Liver (tissue), 3 donors: ENCODE measurements at regions not wholly inside any gene's neighbourhood (a gene's known extent, or its start where the extent isn't known, plus 50 kb on each side); places are given as distances from the start of the nearest gene placed in this dataset.

Experiments used
- CTCF ChIP-seq: fragments of 150-350 bp; IDR thresholded peaks from 2 replicates; pipeline ENCODE4 v1.5.1; 2017; ENCODE audit warnings: improper control_type of control experiment, low read depth, low read length; ENCODE audit not compliant: missing input control
- FOXA2 ChIP-seq: IDR thresholded peaks from 2 replicates; pipeline ENCODE4 v1.6.1; 2016; ENCODE audit warnings: antibody characterized with exemption
- GABPA ChIP-seq, 2 donors: IDR thresholded peaks in 1 of 2; conservative IDR thresholded peaks in 1 of 2; 2 replicates each; pipeline ENCODE4 v1.6.1; 2016; ENCODE audit warnings: antibody characterized with exemption in 2 of 2, mild to moderate bottlenecking in 1 of 2, moderate library complexity in 1 of 2
- HNF4A ChIP-seq, 2 donors: conservative IDR thresholded peaks; 2 replicates each; pipeline ENCODE4 v1.6.1; 2016; ENCODE audit warnings: antibody characterized with exemption in 2 of 2, mild to moderate bottlenecking in 2 of 2
- HNF4G ChIP-seq: IDR thresholded peaks from 2 replicates; pipeline ENCODE4 v1.6.1; 2016; ENCODE audit warnings: antibody characterized with exemption
- NR2F2 ChIP-seq: IDR thresholded peaks from 2 replicates; pipeline ENCODE4 v1.6.1; 2016; ENCODE audit warnings: antibody characterized with exemption
- RAD21 ChIP-seq, 2 donors: IDR thresholded peaks; 2 replicates each; pipeline ENCODE4 v1.6.1; 2016; ENCODE audit warnings: antibody characterized with exemption in 2 of 2, mild to moderate bottlenecking in 2 of 2
- RXRA ChIP-seq, 2 donors: IDR thresholded peaks; 2 replicates each; pipeline ENCODE4 v1.6.1; 2017 to 2018; ENCODE audit warnings: antibody characterized with exemption in 2 of 2, mild to moderate bottlenecking in 1 of 2
- TAF1 ChIP-seq: conservative IDR thresholded peaks from 2 replicates; pipeline ENCODE4 v1.6.1; 2016; ENCODE audit warnings: antibody characterized with exemption, mild to moderate bottlenecking
- YY1 ChIP-seq: IDR thresholded peaks from 2 replicates; pipeline ENCODE4 v1.6.1; 2016; ENCODE audit warnings: antibody characterized with exemption, mild to moderate bottlenecking
- ZBTB33 ChIP-seq: IDR thresholded peaks from 2 replicates; pipeline ENCODE4 v1.6.1; 2016; ENCODE audit warnings: antibody characterized with exemption
- TF ChIP-seq, protein P1 (sequence below): IDR thresholded peaks from 2 replicates; pipeline ENCODE4 v1.6.1; 2016; ENCODE audit warnings: antibody characterized with exemption
- TF ChIP-seq, protein P2 (sequence below): IDR thresholded peaks from 2 replicates; pipeline ENCODE4 v1.6.1; 2016; ENCODE audit warnings: antibody characterized with exemption, mild to moderate bottlenecking
- TF ChIP-seq, protein P3 (sequence below): IDR thresholded peaks from 2 replicates; pipeline ENCODE4 v1.6.1; 2016; ENCODE audit warnings: antibody characterized with exemption
- donor health status: healthy.
- donor health status: healthy.

DNA sequence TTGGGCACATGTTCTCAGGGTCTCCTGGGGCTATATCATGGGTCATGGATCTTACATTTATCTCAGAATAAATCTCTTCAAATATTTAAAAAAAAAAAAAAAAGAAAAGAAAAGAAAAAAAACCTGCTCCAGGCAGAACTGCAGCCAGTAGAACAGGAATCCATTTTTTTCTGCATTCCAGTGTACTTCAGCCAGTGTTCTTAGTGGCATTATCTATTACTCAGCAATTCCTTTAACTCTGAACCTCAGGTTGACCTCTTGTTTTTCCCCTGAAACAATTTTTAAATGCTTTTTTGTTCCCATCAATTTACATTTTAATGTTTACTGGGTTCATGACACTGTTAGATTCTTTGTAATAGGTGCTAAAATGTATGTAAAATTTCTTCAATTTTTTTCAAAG lies 66.7 kb upstream of the STXBP6 start:
- TF ChIP-seq CTCF: no peak
- no peak for TF ChIP-seq RAD21 (IDR thresholded peaks at IDR 0.05)
- TF ChIP-seq, protein P1, sequence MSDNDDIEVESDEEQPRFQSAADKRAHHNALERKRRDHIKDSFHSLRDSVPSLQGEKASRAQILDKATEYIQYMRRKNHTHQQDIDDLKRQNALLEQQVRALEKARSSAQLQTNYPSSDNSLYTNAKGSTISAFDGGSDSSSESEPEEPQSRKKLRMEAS: no peak
- TF ChIP-seq, protein P2, sequence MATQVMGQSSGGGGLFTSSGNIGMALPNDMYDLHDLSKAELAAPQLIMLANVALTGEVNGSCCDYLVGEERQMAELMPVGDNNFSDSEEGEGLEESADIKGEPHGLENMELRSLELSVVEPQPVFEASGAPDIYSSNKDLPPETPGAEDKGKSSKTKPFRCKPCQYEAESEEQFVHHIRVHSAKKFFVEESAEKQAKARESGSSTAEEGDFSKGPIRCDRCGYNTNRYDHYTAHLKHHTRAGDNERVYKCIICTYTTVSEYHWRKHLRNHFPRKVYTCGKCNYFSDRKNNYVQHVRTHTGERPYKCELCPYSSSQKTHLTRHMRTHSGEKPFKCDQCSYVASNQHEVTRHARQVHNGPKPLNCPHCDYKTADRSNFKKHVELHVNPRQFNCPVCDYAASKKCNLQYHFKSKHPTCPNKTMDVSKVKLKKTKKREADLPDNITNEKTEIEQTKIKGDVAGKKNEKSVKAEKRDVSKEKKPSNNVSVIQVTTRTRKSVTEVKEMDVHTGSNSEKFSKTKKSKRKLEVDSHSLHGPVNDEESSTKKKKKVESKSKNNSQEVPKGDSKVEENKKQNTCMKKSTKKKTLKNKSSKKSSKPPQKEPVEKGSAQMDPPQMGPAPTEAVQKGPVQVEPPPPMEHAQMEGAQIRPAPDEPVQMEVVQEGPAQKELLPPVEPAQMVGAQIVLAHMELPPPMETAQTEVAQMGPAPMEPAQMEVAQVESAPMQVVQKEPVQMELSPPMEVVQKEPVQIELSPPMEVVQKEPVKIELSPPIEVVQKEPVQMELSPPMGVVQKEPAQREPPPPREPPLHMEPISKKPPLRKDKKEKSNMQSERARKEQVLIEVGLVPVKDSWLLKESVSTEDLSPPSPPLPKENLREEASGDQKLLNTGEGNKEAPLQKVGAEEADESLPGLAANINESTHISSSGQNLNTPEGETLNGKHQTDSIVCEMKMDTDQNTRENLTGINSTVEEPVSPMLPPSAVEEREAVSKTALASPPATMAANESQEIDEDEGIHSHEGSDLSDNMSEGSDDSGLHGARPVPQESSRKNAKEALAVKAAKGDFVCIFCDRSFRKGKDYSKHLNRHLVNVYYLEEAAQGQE: no peak
- no peak for TF ChIP-seq NR2F2
- TF ChIP-seq GABPA (IDR thresholded peaks at IDR 0.05 in 1 of 2, conservative IDR thresholded peaks at IDR 0.05 in 1 of 2): no peak
- TF ChIP-seq TAF1: no peak
- TF ChIP-seq HNF4A (conservative IDR thresholded peaks at IDR 0.05): no peak
- TF ChIP-seq HNF4G: no peak
- no peak for TF ChIP-seq ZBTB33
- no peak for TF ChIP-seq FOXA2
- TF ChIP-seq RXRA (IDR thresholded peaks at IDR 0.05): no peak
- TF ChIP-seq YY1: no peak
- TF ChIP-seq, protein P3, sequence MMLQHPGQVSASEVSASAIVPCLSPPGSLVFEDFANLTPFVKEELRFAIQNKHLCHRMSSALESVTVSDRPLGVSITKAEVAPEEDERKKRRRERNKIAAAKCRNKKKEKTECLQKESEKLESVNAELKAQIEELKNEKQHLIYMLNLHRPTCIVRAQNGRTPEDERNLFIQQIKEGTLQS: no peak
